Ishikawa (cell line): ENCODE measurements at regions not wholly inside any gene's neighbourhood (a gene's known extent, or its start where the extent isn't known, plus 50 kb on each side); places are given as distances from the start of the nearest gene placed in this dataset.

Source experiments
- CEBPB ChIP-seq: IDR thresholded peaks from 2 replicates; pipeline ENCODE4 v1.6.1; 2012
- CREB1 ChIP-seq: IDR thresholded peaks from 2 replicates; pipeline ENCODE4 v1.6.1; 2012; ENCODE audit warnings: low read depth
- EP300 ChIP-seq: IDR thresholded peaks from 2 replicates; pipeline ENCODE4 v1.6.1; 2012; ENCODE audit warnings: borderline replicate concordance
- MAX ChIP-seq: IDR thresholded peaks from 2 replicates; pipeline ENCODE4 v1.6.1; 2012
- RAD21 ChIP-seq: IDR thresholded peaks from 2 replicates; pipeline ENCODE4 v1.6.1; 2012; ENCODE audit warnings: low read depth
- REST ChIP-seq: IDR thresholded peaks from 2 replicates; pipeline ENCODE4 v1.6.1; 2012; ENCODE audit warnings: low read depth, mild to moderate bottlenecking
- TAF1 ChIP-seq: IDR thresholded peaks from 2 replicates; pipeline ENCODE4 v1.6.1; 2012; ENCODE audit warnings: low read depth, mild to moderate bottlenecking
- TCF12 ChIP-seq: IDR thresholded peaks from 2 replicates; pipeline ENCODE4 v1.6.1; 2012; ENCODE audit warnings: low read depth
- TEAD4 ChIP-seq: IDR thresholded peaks from 2 replicates; pipeline ENCODE4 v1.6.1; 2012
- USF1 ChIP-seq: IDR thresholded peaks from 2 replicates; pipeline ENCODE4 v1.6.1; 2012
- YY1 ChIP-seq: IDR thresholded peaks from 2 replicates; pipeline ENCODE4 v1.6.1; 2012; ENCODE audit warnings: low read depth

GRCh38 chr12:87642245-87642644 lies 387.0 kb downstream of the C12orf50 start:
- TF ChIP-seq TAF1 = no peak
- TF ChIP-seq EP300 = no peak
- TF ChIP-seq CREB1 = no peak
- no peak for TF ChIP-seq CEBPB
- TF ChIP-seq MAX = no peak
- TF ChIP-seq TCF12 = no peak
- no peak for TF ChIP-seq REST
- TF ChIP-seq TEAD4 = no peak
- no peak for TF ChIP-seq YY1
- no peak for TF ChIP-seq RAD21
- TF ChIP-seq USF1 = no peak
